ENCODE measurements at regions not wholly inside any gene's neighbourhood (a gene's known extent, or its start where the extent isn't known, plus 50 kb on each side); places are given as distances from the start of the nearest gene placed in this dataset.

DNA sequence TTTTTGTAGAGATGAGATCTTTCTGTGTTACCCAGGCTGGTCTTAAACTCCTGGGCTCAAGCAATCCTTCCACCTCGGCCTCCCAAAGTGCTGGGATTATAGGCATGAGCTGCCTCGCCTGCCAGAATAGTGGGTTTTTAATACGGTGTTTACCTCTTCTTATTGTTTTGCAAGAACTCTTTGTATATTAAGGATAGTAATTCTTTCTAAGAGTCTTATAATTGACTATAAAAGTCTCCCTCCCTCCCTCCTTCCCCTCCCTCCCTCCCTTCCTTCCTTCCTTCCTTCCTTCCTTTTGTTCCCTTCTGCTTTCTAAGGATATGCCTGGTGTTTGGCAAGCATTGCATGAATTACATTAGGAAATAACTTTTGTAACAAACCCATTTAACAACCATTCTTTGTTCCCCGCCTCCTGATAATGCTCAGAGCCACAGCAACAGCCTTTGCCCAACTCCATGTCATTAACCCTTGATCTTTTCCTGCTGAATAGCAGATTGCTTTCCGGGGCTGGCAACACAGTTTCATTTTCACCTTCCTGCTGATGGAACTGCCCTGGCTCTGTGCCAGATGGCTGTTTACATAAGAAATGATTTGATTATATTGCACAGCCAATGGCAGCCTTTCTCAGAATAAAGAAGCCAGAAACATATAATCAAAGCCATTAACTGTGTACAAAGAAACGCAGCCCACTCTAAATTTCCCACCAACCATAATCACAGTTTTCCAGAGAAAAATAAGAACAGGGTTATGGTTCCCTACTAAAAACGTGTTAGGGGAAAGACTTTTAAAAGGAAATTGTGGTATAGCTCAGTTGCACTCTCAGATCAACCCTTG is 143.7 kb upstream of the PTPN1 start:
- H3K36me3 ChIP-seq (ENCODE audit: insufficient read depth, low read length): no peaks in the 10 kb centered on the region
- no peak overlapping the region for H3K4me3 ChIP-seq (ENCODE audit: low read length)
- no peak overlapping the region for H3K27ac ChIP-seq (ENCODE audit: low read depth, low read length)
- 77% methylated on average over 6 of the region's 7 CpGs for WGBS
- H3K9ac ChIP-seq (ENCODE audit: low read depth, low read length): no peak overlapping the region
- H3K27me3 ChIP-seq (ENCODE audit: insufficient read depth, low read length): no peaks in the 10 kb centered on the region
- no peaks in the 10 kb centered on the region for H3K4me1 ChIP-seq (ENCODE audit: insufficient read depth, low read length)
- no peaks in the 10 kb centered on the region for H3K9me3 ChIP-seq (ENCODE audit: insufficient read depth, low read depth, low read length)

DNA sequence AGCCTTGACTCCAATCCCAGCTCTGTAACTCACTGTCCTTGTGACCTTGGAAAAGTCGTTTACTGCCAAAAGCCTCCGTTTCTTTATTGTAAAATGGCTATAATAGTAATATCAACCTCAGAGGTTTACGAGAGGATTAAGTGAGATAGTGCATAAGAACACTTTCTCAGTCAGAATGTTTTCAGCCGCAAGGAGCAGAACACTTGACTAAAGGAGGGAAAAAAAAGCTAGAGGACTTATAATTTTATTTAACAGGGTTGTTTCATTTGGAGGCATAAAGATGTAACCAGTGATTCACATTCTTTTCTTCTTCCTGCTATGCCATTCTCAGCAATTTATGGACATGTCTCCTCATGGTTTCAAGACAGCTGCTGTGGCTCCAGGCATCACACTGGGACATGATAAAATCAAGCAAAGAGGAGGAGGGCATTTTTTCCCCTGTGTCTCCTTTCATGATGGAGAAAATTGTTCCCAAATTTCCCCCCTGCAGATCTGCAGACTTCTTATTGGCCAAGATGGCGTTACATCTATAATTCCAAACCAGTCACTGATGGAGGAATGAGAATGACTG is 143.0 kb upstream of the PTPN1 start:
- Histone ChIP-seq H3K27ac (ENCODE audit: low read depth, low read length) (no peak overlapping the region), H3K4me3 (ENCODE audit: low read length) (no peak overlapping the region), H3K36me3 (ENCODE audit: insufficient read depth, low read length) (no peaks in the 10 kb centered on the region), H3K9me3 (ENCODE audit: insufficient read depth, low read depth, low read length) (no peaks in the 10 kb centered on the region), H3K4me1 (ENCODE audit: insufficient read depth, low read length) (no peaks in the 10 kb centered on the region), H3K9ac (ENCODE audit: low read depth, low read length) (no peak overlapping the region), H3K27me3 (ENCODE audit: insufficient read depth, low read length) (no peaks in the 10 kb centered on the region)
- whole genome bisulfite sequencing: 72% methylated on average over 5 of the region's 5 CpGs

DNA sequence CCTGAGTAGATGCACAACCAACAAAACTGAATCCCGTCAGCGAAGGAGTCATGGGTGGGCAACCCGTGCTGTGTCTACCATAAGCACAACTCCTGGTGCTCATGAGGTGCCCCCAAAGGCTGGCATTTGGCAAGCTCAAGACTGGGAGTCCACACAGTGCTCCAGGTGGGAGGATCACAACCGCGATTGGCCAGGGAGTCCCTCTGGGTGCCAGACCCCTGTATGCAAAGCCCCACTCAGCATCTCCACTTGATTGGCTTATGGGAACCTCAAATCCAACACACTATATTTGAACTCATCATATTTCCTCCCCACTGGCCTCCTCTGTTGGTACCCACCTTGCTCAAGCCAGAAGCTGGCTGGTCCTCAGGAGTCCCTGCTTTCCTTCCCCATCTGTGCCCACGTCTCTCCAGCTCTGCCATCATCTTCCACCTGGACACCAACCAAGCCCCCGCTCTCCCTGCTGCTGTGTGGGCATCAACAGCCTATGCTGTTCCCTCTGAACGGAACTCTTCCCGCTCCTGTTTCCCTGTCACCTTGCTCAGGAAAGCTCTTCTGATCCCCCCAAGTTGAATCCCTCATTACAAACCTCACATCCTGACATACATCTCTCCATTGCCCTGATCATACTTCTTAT is 142.3 kb upstream of the PTPN1 start:
- Histone ChIP-seq H3K27me3 (ENCODE audit: insufficient read depth, low read length) (no peaks in the 10 kb centered on the region), H3K4me1 (ENCODE audit: insufficient read depth, low read length) (no peaks in the 10 kb centered on the region)
- WGBS: 95% methylated on average over 9 of the region's 9 CpGs

DNA sequence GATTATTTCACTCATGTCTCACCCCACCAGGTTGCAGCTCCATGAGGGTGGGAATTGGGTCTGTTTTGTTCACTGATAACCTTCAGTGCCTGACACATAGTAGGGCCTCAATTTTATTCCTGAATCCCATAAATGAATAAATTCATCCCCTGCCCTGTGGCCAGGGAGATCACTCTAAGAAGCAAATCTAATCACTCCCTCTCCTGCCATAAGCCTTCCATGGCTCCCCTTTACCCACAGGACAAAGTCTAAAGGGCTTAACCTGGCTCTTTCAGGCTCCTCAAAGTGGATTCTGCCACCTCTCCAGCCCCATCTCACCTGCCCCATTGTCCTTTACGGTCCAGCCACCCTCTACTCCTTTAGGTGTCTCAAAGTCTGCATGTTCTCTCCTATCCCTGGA is 141.8 kb upstream of the PTPN1 start:
- Histone ChIP-seq H3K9ac (ENCODE audit: low read depth, low read length) (no peak overlapping the region), H3K4me1 (ENCODE audit: insufficient read depth, low read length) (no peaks in the 10 kb centered on the region), H3K27me3 (ENCODE audit: insufficient read depth, low read length) (no peaks in the 10 kb centered on the region), H3K27ac (ENCODE audit: low read depth, low read length) (no peak overlapping the region), H3K36me3 (ENCODE audit: insufficient read depth, low read length) (no peaks in the 10 kb centered on the region), H3K4me3 (ENCODE audit: low read length) (no peak overlapping the region), H3K9me3 (ENCODE audit: insufficient read depth, low read depth, low read length) (no peaks in the 10 kb centered on the region)
- 88% methylated on average over 1 of the region's 1 CpG for WGBS

More for the DNA sequence above, 142.3 kb upstream of the PTPN1 start:
- H3K4me3 ChIP-seq (ENCODE audit: low read length): no peak overlapping the region
- no peaks in the 10 kb centered on the region for H3K9me3 ChIP-seq (ENCODE audit: insufficient read depth, low read depth, low read length)
- no peaks in the 10 kb centered on the region for H3K36me3 ChIP-seq (ENCODE audit: insufficient read depth, low read length)
- H3K9ac ChIP-seq (ENCODE audit: low read depth, low read length): no peak overlapping the region
- H3K27ac ChIP-seq (ENCODE audit: low read depth, low read length): no peak overlapping the region

DNA sequence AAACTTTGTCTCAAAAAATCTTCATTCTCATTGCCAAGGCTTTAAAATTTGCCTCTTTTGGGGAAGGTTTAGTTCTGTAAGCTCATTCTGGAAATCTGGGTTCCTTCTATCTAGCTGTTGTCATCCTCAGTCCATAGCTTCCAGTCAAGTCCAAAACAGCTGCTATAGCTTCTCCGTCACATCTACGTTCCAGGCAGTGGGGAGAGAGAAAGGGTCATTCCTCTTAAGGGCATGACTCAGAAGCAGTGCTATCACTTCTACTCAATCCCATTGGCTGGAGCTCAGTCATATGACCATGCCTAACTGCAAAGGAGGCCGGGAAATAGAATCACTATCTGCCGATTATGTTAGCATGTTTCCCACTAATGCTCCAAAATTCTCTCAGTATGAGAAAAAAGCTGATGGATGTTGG is 141.4 kb upstream of the PTPN1 start:
- 92% methylated on average over 4 of the region's 4 CpGs for WGBS
- H3K36me3 ChIP-seq (ENCODE audit: insufficient read depth, low read length): no peaks in the 10 kb centered on the region
- no peaks in the 10 kb centered on the region for H3K9me3 ChIP-seq (ENCODE audit: insufficient read depth, low read depth, low read length)
- no peak overlapping the region for H3K9ac ChIP-seq (ENCODE audit: low read depth, low read length)
- no peak overlapping the region for H3K27ac ChIP-seq (ENCODE audit: low read depth, low read length)
- H3K4me1 ChIP-seq (ENCODE audit: insufficient read depth, low read length): no peaks in the 10 kb centered on the region
- no peaks in the 10 kb centered on the region for H3K27me3 ChIP-seq (ENCODE audit: insufficient read depth, low read length)
- no peak overlapping the region for H3K4me3 ChIP-seq (ENCODE audit: low read length)

DNA sequence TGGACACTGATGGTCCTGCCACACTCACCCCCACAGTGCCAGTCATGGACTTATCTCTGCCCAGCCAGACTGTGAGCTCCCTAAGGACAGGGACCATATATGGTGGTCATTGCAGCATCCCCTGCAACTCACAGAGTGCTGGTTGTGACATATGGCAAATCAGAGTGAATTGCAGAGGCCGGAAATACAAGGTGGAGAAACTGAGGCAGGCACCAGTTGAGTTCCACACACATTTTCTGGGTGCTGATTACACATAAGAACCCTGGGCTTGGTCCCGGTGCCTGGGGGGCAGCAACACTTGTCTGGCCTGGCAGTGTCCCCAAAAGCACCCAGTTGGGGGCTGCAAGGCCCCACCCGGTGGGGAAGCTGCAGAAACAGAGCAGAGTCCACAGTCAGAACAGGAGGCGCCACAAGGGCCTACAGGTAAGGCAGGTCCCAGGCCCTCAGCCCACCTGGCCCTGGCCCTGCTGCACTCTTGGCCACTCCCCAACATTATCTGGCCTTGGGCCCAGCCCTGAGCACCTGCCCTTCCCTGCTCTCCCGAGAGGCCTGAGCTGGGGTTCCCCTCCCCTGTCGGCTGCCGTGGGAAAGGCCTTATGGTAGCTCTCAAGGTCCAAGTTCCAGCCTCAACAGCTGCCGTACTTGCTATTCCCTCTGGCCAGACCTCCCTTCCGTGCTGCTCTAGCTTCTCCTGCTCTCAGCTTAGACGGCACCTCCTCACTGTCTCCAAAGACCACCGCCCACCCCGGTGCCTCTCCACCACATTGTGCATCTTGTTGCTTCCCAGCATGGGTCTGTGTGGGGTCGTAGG is 140.8 kb upstream of the PTPN1 start:
- no peak overlapping the region for H3K9ac ChIP-seq (ENCODE audit: low read depth, low read length)
- H3K4me1 ChIP-seq (ENCODE audit: insufficient read depth, low read length): no peaks in the 10 kb centered on the region

DNA sequence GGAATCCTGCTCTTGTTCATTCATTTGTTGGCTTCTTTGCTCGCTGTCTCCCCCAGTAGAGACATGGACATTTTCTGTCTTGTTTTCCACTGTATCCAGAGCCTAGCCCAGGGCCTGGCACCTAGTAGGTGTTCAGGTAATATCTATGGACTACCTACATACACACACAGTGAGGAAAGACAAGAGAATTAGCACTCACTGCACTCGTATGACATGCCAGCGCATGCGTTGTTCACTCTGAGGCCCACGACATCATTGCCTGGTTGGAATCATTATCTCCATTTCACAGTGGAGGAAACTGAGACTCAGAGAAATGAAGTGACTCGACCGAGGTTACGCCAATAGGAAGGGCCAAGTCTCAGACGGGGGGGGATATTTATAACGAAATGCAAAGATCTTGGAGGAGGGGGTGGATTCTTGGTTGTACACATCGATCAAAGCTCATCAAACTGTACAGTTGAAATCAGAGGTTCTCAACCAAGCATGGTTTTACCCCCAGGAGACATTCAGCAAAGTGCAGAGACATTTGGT is 140.1 kb upstream of the PTPN1 start:
- no peaks in the 10 kb centered on the region for H3K9me3 ChIP-seq (ENCODE audit: insufficient read depth, low read depth, low read length)
- H3K4me3 ChIP-seq (ENCODE audit: low read length): no peak overlapping the region
- H3K36me3 ChIP-seq (ENCODE audit: insufficient read depth, low read length): no peaks in the 10 kb centered on the region
- H3K9ac ChIP-seq (ENCODE audit: low read depth, low read length): no peak overlapping the region
- no peak overlapping the region for H3K27ac ChIP-seq (ENCODE audit: low read depth, low read length)
- no peaks in the 10 kb centered on the region for H3K4me1 ChIP-seq (ENCODE audit: insufficient read depth, low read length)
- no peaks in the 10 kb centered on the region for H3K27me3 ChIP-seq (ENCODE audit: insufficient read depth, low read length)
- 91% methylated on average over 11 of the region's 11 CpGs for WGBS

More for the DNA sequence above, 140.8 kb upstream of the PTPN1 start:
- 78% methylated on average over 13 of the region's 13 CpGs for WGBS
- H3K9me3 ChIP-seq (ENCODE audit: insufficient read depth, low read depth, low read length): no peaks in the 10 kb centered on the region
- no peaks in the 10 kb centered on the region for H3K36me3 ChIP-seq (ENCODE audit: insufficient read depth, low read length)
- H3K4me3 ChIP-seq (ENCODE audit: low read length): no peak overlapping the region
- no peaks in the 10 kb centered on the region for H3K27me3 ChIP-seq (ENCODE audit: insufficient read depth, low read length)
- no peak overlapping the region for H3K27ac ChIP-seq (ENCODE audit: low read depth, low read length)

DNA sequence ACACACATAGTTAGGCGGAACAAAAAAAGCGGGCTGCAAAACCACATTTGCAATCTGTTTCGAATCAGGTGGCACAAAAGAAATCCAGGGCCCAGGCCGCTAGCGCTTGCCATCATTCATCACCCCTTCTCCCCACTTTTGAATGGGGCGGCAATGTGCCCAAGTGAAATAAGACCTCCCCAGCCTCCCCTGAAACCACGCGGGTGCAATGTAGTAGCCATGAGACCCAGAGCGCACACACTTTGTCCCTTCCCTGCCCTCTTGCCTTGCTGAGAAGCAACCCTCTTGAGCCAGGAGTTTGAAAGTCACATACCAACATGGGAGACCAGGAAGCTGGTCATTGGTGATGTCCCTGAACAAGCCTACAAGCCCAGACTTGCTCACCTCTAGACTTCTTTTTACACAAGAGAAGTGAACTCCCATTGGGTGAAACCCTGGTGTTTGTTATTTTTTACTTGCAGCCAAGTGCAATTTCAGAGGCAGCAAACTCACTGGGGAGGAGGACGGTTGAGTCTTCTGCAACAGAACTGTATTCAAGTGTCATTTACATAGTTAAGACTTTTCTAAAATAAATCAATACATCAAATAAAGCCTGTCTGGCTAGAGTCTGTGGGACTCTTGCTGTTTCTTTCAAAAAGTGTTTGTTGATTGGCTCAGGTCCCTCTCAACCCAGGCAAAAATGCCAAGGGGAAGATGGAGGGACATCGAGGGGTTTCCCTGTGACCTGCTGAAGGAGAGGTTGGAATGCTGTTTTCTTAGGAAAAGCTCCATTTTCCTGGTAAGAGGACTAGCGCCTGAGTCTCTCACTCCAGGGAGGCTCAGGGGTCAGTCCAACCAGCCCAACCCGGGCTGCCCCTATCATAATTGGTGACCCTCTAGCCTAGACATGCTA is 138.1 kb upstream of the PTPN1 start:
- 83% methylated on average over 13 of the region's 13 CpGs for WGBS
- Histone ChIP-seq H3K36me3 (ENCODE audit: insufficient read depth, low read length) (no peaks in the 10 kb centered on the region), H3K4me1 (ENCODE audit: insufficient read depth, low read length) (no peaks in the 10 kb centered on the region), H3K9me3 (ENCODE audit: insufficient read depth, low read depth, low read length) (no peaks in the 10 kb centered on the region), H3K9ac (ENCODE audit: low read depth, low read length) (no peak overlapping the region), H3K27ac (ENCODE audit: low read depth, low read length) (no peak overlapping the region), H3K4me3 (ENCODE audit: low read length) (no peak overlapping the region), H3K27me3 (ENCODE audit: insufficient read depth, low read length) (no peaks in the 10 kb centered on the region)

DNA sequence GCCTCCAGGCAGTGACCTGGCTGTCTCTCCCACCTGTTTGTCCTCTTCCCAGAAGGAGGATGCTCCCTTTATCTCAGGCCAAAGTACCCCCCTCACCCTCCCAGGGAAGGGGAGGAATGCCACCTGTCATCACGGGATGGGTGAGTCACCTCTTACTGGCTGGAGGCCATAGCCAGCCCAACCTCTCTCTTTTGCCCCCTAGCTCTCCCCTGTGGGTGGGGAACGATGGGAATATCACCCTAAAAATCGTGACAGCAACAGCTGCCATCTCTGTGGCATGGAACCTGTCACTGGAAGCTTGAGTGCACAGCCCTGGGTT is 137.5 kb upstream of the PTPN1 start:
- H3K9ac ChIP-seq (ENCODE audit: low read depth, low read length): no peak overlapping the region
- whole genome bisulfite sequencing: 59% methylated on average over 3 of the region's 3 CpGs

DNA sequence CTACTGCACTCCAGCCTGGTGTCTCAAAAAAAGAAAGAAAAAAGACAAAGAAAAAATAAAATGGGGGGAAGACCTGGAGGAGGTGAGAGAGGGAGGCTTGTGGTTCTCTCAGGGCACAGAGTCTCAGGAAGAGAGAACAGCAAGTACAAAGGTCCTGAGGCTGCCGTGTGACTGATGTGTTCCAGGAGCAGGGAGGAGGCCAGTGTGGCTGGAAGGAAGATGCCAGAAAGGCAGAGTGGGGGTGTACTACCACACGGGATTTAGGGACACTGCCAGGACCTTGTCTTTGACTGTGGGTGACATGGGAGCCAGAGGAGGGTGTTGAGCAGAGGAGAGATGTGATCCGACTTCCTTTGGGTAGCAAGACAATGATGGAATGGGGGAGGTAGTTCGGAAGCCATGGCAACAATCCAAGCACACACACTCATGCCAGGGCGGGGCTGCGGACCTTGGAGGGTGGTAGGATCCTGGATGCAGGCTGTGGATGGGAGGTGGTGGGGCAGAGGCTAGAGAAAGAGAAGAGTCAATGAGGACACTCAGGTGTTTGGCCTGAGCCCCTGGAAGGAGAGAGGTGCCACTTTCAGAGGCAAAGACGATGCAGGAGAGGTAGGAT is 136.4 kb upstream of the PTPN1 start:
- H3K9me3 ChIP-seq (ENCODE audit: insufficient read depth, low read depth, low read length): no peaks in the 10 kb centered on the region
- 80% methylated on average over 7 of the region's 7 CpGs for WGBS
- H3K4me3 ChIP-seq (ENCODE audit: low read length): no peak overlapping the region
- no peaks in the 10 kb centered on the region for H3K4me1 ChIP-seq (ENCODE audit: insufficient read depth, low read length)
- H3K9ac ChIP-seq (ENCODE audit: low read depth, low read length): no peak overlapping the region
- no peak overlapping the region for H3K27ac ChIP-seq (ENCODE audit: low read depth, low read length)
- H3K27me3 ChIP-seq (ENCODE audit: insufficient read depth, low read length): no peaks in the 10 kb centered on the region
- H3K36me3 ChIP-seq (ENCODE audit: insufficient read depth, low read length): no peaks in the 10 kb centered on the region

More for the DNA sequence above, 137.5 kb upstream of the PTPN1 start:
- Histone ChIP-seq H3K4me3 (ENCODE audit: low read length) (no peak overlapping the region), H3K4me1 (ENCODE audit: insufficient read depth, low read length) (no peaks in the 10 kb centered on the region), H3K27ac (ENCODE audit: low read depth, low read length) (no peak overlapping the region), H3K27me3 (ENCODE audit: insufficient read depth, low read length) (no peaks in the 10 kb centered on the region), H3K36me3 (ENCODE audit: insufficient read depth, low read length) (no peaks in the 10 kb centered on the region), H3K9me3 (ENCODE audit: insufficient read depth, low read depth, low read length) (no peaks in the 10 kb centered on the region)
